SK-N-SH treated with all-trans-retinoic acid at 6 μM for 48 hours (cell line): ENCODE measurements at regions not wholly inside any gene's neighbourhood (a gene's known extent, or its start where the extent isn't known, plus 50 kb on each side); places are given as distances from the start of the nearest gene placed in this dataset.

Source experiments
- ATAC-seq: fragments of 200-7000 bp; cut with Tn5 transposase; 3 replicates; pipeline ENCODE4 v1.9.1; 2020; ENCODE audit warnings: mild to moderate bottlenecking, moderate library complexity
- ARNTL ChIP-seq: fragments of 450-650 bp; formaldehyde crosslinking; IDR thresholded peaks from 2 replicates; pipeline ENCODE4 v1.5.0; 2020; ENCODE audit warnings: low read depth, mild to moderate bottlenecking, moderate library complexity, borderline replicate concordance
- BACH2 ChIP-seq: fragments of 250-450 bp; sonication (Bioruptor Pico); IDR thresholded peaks from 2 replicates; pipeline ENCODE4 v1.9.0; 2021; ENCODE audit warnings: mild to moderate bottlenecking, borderline replicate concordance
- CREB5 ChIP-seq: fragments of 250-450 bp; sonication (Bioruptor Pico); IDR thresholded peaks from 2 replicates; pipeline ENCODE4 v1.5.1; 2020; ENCODE audit warnings: low read depth, mild to moderate bottlenecking, moderate library complexity
- CSDC2 ChIP-seq: fragments of 250-450 bp; sonication (Bioruptor Pico); IDR thresholded peaks from 2 replicates; pipeline ENCODE4 v1.5.0; 2020; ENCODE audit warnings: mild to moderate bottlenecking, moderate library complexity
- CSRNP3 ChIP-seq: fragments of 250-450 bp; sonication (Bioruptor Pico); IDR thresholded peaks from 2 replicates; pipeline ENCODE4 v1.5.1; 2021; ENCODE audit warnings: mild to moderate bottlenecking, moderate library complexity
- GLIS3 ChIP-seq: fragments of 250-450 bp; sonication (Bioruptor Pico); IDR thresholded peaks from 2 replicates; pipeline ENCODE4 v1.5.0; 2020; ENCODE audit warnings: mild to moderate bottlenecking, moderate library complexity
- ISL1 ChIP-seq: fragments of 250-450 bp; sonication (Bioruptor Pico); IDR thresholded peaks from 2 replicates; pipeline ENCODE4 v2.1.2; 2022; ENCODE audit warnings: mild to moderate bottlenecking, moderate library complexity
- OSR1 ChIP-seq: fragments of 250-450 bp; sonication (Bioruptor Pico); IDR thresholded peaks from 2 replicates; pipeline ENCODE4 v1.8.0; 2022; ENCODE audit warnings: moderate library complexity, mild to moderate bottlenecking, inconsistent platforms
- POU6F1 ChIP-seq: fragments of 250-450 bp; sonication (Bioruptor Pico); IDR thresholded peaks from 2 replicates; pipeline ENCODE4 v1.8.0; 2021; ENCODE audit warnings: low read depth, mild to moderate bottlenecking, moderate library complexity, borderline replicate concordance
- PPARA ChIP-seq: fragments of 250-450 bp; sonication (Bioruptor Pico); IDR thresholded peaks from 2 replicates; pipeline ENCODE4 v1.5.0; 2020; ENCODE audit warnings: mild to moderate bottlenecking, borderline replicate concordance
- RARB ChIP-seq: fragments of 250-450 bp; sonication (Bioruptor Pico); IDR thresholded peaks from 2 replicates; pipeline ENCODE4 v1.8.0; 2021; ENCODE audit warnings: mild to moderate bottlenecking, moderate library complexity
- SNAI2 ChIP-seq: fragments of 250-450 bp; sonication (Bioruptor Pico); IDR thresholded peaks from 2 replicates; pipeline ENCODE4 v1.5.0; 2020; ENCODE audit warnings: mild to moderate bottlenecking, moderate library complexity
- TCF4 ChIP-seq: fragments of 250-450 bp; sonication (Bioruptor Pico); IDR thresholded peaks from 2 replicates; pipeline ENCODE4 v1.8.0; 2021; ENCODE audit warnings: mild to moderate bottlenecking, moderate library complexity, borderline replicate concordance
- TOX ChIP-seq: fragments of 250-450 bp; sonication (Bioruptor Pico); IDR thresholded peaks from 2 replicates; pipeline ENCODE4 v1.8.0; 2021; ENCODE audit warnings: mild to moderate bottlenecking, moderate library complexity, borderline replicate concordance
- TSHZ2 ChIP-seq: fragments of 250-450 bp; sonication (Bioruptor Pico); IDR thresholded peaks from 2 replicates; pipeline ENCODE4 v1.5.0; 2020; ENCODE audit warnings: mild to moderate bottlenecking, moderate library complexity
- ZC3H10 ChIP-seq: fragments of 250-450 bp; sonication (Bioruptor Pico); IDR thresholded peaks from 2 replicates; pipeline ENCODE4 v1.5.1; 2021; ENCODE audit warnings: mild to moderate bottlenecking, moderate library complexity
- ZFP3 ChIP-seq: fragments of 250-450 bp; sonication (Bioruptor Pico); IDR thresholded peaks from 2 replicates; pipeline ENCODE4 v1.5.0; 2020; ENCODE audit warnings: mild to moderate bottlenecking, moderate library complexity
- ZFP30 ChIP-seq: fragments of 450-650 bp; formaldehyde crosslinking; IDR thresholded peaks from 2 replicates; pipeline ENCODE4 v1.5.0; 2022; ENCODE audit warnings: mild to moderate bottlenecking, moderate library complexity
- ZNF565 ChIP-seq: fragments of 450-650 bp; formaldehyde crosslinking; conservative IDR thresholded peaks from 2 replicates; pipeline ENCODE4 v1.5.0; 2020; ENCODE audit warnings: low read depth, mild to moderate bottlenecking, moderate library complexity
- ZNF70 ChIP-seq: fragments of 450-650 bp; formaldehyde crosslinking; IDR thresholded peaks from 2 replicates; pipeline ENCODE4 v1.5.0; 2020; ENCODE audit warnings: mild to moderate bottlenecking, moderate library complexity
- ZNF8 ChIP-seq: fragments of 450-650 bp; formaldehyde crosslinking; IDR thresholded peaks from 2 replicates; pipeline ENCODE4 v1.5.0; 2020; ENCODE audit warnings: mild to moderate bottlenecking, moderate library complexity

- no peak for ATAC-seq
- TF ChIP-seq PPARA (CRISPR knock-in tag) (no peak), ZNF8 (no peak), OSR1 (CRISPR knock-in tag) (no peak)
Measured at GRCh38 chr3:176412771-176413170, 784.5 kb downstream of the TBL1XR1 start.

- TF ChIP-seq OSR1 (CRISPR knock-in tag): no peak
- TF ChIP-seq TOX (CRISPR knock-in tag): no peak
- TF ChIP-seq RARB: no peak
- no peak for TF ChIP-seq ZNF70 (CRISPR knock-in tag)
- TF ChIP-seq CSRNP3 (CRISPR knock-in tag): no peak
- no peak for TF ChIP-seq SNAI2 (CRISPR knock-in tag)
- no peak for TF ChIP-seq CSDC2
- TF ChIP-seq TCF4 (CRISPR knock-in tag): no peak
- TF ChIP-seq ISL1 (CRISPR knock-in tag): no peak
- TF ChIP-seq ZFP3 (CRISPR knock-in tag): no peak
- no peak for TF ChIP-seq GLIS3 (CRISPR knock-in tag)
- no peak for TF ChIP-seq PPARA (CRISPR knock-in tag)
- TF ChIP-seq TSHZ2 (CRISPR knock-in tag): no peak
- TF ChIP-seq ZFP30 (CRISPR knock-in tag): no peak
- no peak for TF ChIP-seq BACH2 (CRISPR knock-in tag)
- no peak for TF ChIP-seq ZNF8
- no peak for TF ChIP-seq ZC3H10 (CRISPR knock-in tag)
Measured at GRCh38 chr3:176403531-176403930, 793.8 kb downstream of the TBL1XR1 start.

GRCh38 chr3:176401211-176401610 lies 796.1 kb downstream of the TBL1XR1 start:
- no peak for ATAC-seq
- TF ChIP-seq TSHZ2 (CRISPR knock-in tag): no peak
- no peak for TF ChIP-seq BACH2 (CRISPR knock-in tag)
- TF ChIP-seq TCF4 (CRISPR knock-in tag): no peak
- no peak for TF ChIP-seq CREB5

More at GRCh38 chr3:176403531-176403930, 793.8 kb downstream of the TBL1XR1 start:
- ATAC-seq: no peak

GRCh38 chr3:176399193-176399592 lies 798.1 kb downstream of the TBL1XR1 start:
- TF ChIP-seq BACH2 (CRISPR knock-in tag) (no peak), SNAI2 (CRISPR knock-in tag) (no peak), POU6F1 (CRISPR knock-in tag) (no peak), ZNF565 (CRISPR knock-in tag) (no peak), ZNF8 (no peak), ISL1 (CRISPR knock-in tag) (no peak), ZNF70 (CRISPR knock-in tag) (no peak), CSRNP3 (CRISPR knock-in tag) (no peak), OSR1 (CRISPR knock-in tag) (no peak), ARNTL (CRISPR knock-in tag) (no peak), TSHZ2 (CRISPR knock-in tag) (no peak)
- TF ChIP-seq, all 23 proteins: peak for 0
- no peak for ATAC-seq
